ENCODE measurements at regions not wholly inside any gene's neighbourhood (a gene's known extent, or its start where the extent isn't known, plus 50 kb on each side); places are given as distances from the start of the nearest gene placed in this dataset.
"Not testable (repeated sequence)": the region's sequence is repeated elsewhere in the genome, so short reads cannot be mapped to it uniquely, and the experiment has no call there.

DNA sequence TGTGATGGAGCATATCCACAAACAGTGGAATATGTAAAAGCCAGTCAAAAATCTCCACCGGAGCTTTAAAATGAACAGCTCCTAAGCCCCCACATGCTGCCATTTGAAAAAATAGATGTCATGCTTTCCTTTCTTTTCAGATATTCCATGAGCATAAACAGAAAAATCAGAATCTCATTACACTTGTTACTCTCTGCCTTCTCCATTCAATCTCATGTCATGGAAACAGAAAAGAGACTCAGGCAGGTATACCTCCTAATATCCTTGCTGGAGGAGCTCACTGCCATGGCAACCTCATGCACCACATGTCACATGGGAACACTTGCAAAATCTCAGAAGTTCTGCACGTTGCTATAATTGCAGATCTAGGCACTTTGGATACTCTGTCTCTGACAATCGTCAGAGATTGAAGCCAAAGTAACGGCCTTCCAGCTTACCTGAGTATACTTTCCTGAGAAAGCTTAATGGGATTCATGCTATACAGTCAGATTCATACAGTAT lies 317.0 kb upstream of the ADAMTS9 start:
- Histone ChIP-seq H3K4me3 (no peak overlapping the region), H3K4me1 (ENCODE audit: insufficient read depth) (peaks cover 3% of the 10 kb centered on the region), H3K27me3 (no peaks in the 10 kb centered on the region), H3K36me3 (no peaks in the 10 kb centered on the region), H3K27ac (no peak overlapping the region), H3K9me3 (no peaks in the 10 kb centered on the region)
- intact Hi-C loops (cut with DNase I), result no loop called here
- WGBS, 3 donors, result 73 to 81% (median 81%) methylated on average over 4 of the region's 4 CpGs
- DNase-seq, result no peak
- TF ChIP-seq POLR2A (IDR thresholded peaks at IDR 0.05), result no peak
- TF ChIP-seq, protein P1, sequence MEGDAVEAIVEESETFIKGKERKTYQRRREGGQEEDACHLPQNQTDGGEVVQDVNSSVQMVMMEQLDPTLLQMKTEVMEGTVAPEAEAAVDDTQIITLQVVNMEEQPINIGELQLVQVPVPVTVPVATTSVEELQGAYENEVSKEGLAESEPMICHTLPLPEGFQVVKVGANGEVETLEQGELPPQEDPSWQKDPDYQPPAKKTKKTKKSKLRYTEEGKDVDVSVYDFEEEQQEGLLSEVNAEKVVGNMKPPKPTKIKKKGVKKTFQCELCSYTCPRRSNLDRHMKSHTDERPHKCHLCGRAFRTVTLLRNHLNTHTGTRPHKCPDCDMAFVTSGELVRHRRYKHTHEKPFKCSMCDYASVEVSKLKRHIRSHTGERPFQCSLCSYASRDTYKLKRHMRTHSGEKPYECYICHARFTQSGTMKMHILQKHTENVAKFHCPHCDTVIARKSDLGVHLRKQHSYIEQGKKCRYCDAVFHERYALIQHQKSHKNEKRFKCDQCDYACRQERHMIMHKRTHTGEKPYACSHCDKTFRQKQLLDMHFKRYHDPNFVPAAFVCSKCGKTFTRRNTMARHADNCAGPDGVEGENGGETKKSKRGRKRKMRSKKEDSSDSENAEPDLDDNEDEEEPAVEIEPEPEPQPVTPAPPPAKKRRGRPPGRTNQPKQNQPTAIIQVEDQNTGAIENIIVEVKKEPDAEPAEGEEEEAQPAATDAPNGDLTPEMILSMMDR (IDR thresholded peaks at IDR 0.05), result no peak
- no peak for TF ChIP-seq EP300 (IDR thresholded peaks at IDR 0.05)

DNA sequence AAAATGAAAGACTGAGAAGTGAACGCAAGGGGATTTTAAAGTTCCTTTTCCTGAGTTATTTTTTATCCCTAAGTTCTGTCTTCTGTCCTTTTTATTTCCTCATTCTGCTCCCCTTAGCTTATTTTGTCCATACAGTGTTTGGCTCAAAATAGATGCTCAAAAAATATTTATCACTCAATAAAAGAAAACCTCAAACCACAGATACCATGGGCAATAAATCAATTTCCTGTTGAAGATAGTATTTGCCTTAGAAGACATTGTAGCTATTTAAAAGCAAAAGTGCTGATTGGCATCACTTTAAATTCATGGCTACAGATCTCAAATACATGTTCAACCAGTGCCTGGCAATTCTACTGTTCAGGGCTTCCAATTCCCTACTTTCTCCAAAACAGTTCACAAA lies 316.5 kb upstream of the ADAMTS9 start:
- TF ChIP-seq, protein P1 (IDR thresholded peaks at IDR 0.05), result no peak
- no peak for TF ChIP-seq EP300 (IDR thresholded peaks at IDR 0.05)
- no peak for TF ChIP-seq POLR2A (IDR thresholded peaks at IDR 0.05)
- no peak overlapping the region for H3K27ac ChIP-seq
- 75 to 85% (median 84%) methylated on average over 1 of the region's 1 CpG for WGBS, 3 donors
- H3K27me3 ChIP-seq, result no peaks in the 10 kb centered on the region
- no peaks in the 10 kb centered on the region for H3K9me3 ChIP-seq
- peaks cover 3% of the 10 kb centered on the region for H3K4me1 ChIP-seq (ENCODE audit: insufficient read depth)
- intact Hi-C loops (cut with DNase I), result no loop called here
- H3K4me3 ChIP-seq, result no peak overlapping the region
- no peak for DNase-seq
- no peaks in the 10 kb centered on the region for H3K36me3 ChIP-seq

DNA sequence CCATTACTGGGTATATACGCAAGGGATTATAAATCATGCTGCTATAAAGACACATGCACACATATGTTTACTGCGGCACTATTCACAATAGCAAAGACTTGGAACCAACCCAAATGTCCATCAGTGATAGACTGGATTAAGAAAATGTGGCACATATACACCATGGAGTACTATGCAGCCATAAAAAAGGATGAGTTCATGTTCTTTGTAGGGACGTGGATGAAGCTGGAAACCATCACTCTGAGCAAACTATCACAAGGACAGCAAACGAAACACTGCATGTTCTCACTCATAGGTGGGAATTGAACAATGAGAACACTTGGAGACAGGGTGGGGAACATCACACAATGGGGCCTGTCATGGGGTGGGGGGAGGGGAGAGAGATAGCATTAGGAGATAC lies 313.3 kb upstream of the ADAMTS9 start:
- H3K27ac ChIP-seq; H3K36me3 ChIP-seq; DNase-seq; H3K4me1 ChIP-seq (ENCODE audit: insufficient read depth); H3K27me3 ChIP-seq; intact Hi-C loops (cut with DNase I); H3K9me3 ChIP-seq; H3K4me3 ChIP-seq: not testable (repeated sequence)
- WGBS, 3 donors, result 95 to 99% (median 99%) methylated on average over 4 of the region's 4 CpGs

DNA sequence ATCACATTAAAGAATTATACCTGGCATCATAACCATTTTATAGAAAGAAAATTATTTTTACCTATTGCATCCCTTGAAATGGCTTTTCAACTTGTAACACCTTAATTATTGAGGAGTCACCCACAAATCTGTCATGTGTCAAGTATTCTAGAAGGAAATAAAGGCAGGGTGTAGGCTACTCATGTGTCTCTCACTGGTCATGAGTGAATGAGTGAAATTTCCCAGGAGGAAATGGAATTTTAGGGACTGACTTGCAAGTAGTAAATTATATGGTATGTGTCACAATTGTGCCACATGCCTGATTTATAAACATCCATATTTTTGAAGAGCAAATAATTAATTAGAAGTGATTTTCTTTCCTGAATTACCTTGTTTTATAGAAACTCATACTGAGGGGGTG lies 310.5 kb upstream of the ADAMTS9 start:
- Histone ChIP-seq H3K4me1 (ENCODE audit: insufficient read depth) (peaks cover 11% of the 10 kb centered on the region), H3K36me3 (no peaks in the 10 kb centered on the region), H3K9me3 (no peaks in the 10 kb centered on the region), H3K27me3 (no peaks in the 10 kb centered on the region), H3K4me3 (no peak overlapping the region), H3K27ac (no peak overlapping the region)
- no peak for DNase-seq
- TF ChIP-seq POLR2A (IDR thresholded peaks at IDR 0.05), result no peak
- TF ChIP-seq, protein P1 (IDR thresholded peaks at IDR 0.05), result no peak
- no peak for TF ChIP-seq EP300 (IDR thresholded peaks at IDR 0.05)
- intact Hi-C loops (cut with DNase I), result no loop called here

DNA sequence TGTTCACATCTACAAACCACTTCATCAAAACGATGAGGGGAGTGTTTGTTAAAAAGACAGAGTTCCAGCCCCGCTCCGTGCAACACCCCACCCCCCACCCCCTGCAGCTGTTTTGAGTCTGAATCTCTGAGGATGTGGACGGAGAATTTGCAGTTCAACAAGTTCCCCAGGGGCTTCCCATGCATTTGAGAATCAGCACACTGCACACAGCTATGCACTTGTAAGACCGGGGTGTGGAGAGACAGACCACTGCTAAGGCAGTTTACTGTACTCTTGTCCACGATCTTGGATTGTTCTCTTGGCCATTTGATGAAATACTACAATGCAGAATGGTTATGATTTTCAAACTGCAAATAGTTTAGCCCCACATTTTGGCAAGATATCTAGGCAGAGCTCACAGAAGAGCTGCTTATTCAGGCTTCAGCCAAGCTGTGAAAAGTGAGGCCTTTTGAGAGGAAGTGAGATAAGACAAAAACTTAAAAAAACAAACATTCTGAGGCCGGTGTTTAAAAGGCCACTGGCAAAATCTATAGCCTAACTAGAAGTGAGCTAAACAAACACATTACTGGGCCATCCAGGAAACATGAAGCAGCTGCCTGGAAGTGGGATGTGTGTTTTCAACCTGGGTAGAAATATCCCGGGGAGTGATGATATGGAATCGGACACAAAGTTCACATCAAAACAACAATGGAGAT lies 308.2 kb upstream of the ADAMTS9 start:
- intact Hi-C loops (cut with DNase I), result no loop called here
- Histone ChIP-seq H3K9me3 (no peaks in the 10 kb centered on the region), H3K36me3 (no peaks in the 10 kb centered on the region), H3K4me1 (ENCODE audit: insufficient read depth) (peaks cover 16% of the 10 kb centered on the region), H3K27ac (peak overlapping the region in 1 of 2 donors; percentile 21), H3K27me3 (no peaks in the 10 kb centered on the region), H3K4me3 (no peak overlapping the region)
- DNase-seq, result no peak
- 4 to 12% (median 10%) methylated on average over 9 of the region's 9 CpGs for WGBS, 3 donors
- no peak for TF ChIP-seq EP300 (IDR thresholded peaks at IDR 0.05)
- TF ChIP-seq POLR2A (IDR thresholded peaks at IDR 0.05), result no peak
- TF ChIP-seq, protein P1 (IDR thresholded peaks at IDR 0.05), result no peak

Measured in ovary (tissue), 7 donors.